PC-3 (cell line): ENCODE measurements at regions not wholly inside any gene's neighbourhood (a gene's known extent, or its start where the extent isn't known, plus 50 kb on each side); places are given as distances from the start of the nearest gene placed in this dataset.

Experiments
- ATAC-seq: fragments of 200-7000 bp; cut with Tn5 transposase; 2 replicates; pipeline ENCODE4 v1.9.1; 2020; ENCODE audit warnings: mild to moderate bottlenecking, moderate library complexity
- BruUV-seq: library from RNA; stranded (reverse); fragments of 400-500 nt; replicated peaks from 2 replicates; lab custom pipeline; 2021; lab: Mats Ljungman, UMichigan
- CTCF ChIA-PET: fragments of 300-600 bp; sonication (Branson Sonifier 250); formaldehyde crosslinking; loops from one replicate; lab custom pipeline; 2022; ENCODE audit warnings: antibody characterized with exemption; lab: Charles Lee
- POLR2A ChIA-PET: fragments of 300-600 bp; sonication (Branson Sonifier 250); formaldehyde crosslinking; loops from one replicate; lab custom pipeline; 2022; ENCODE audit warnings: antibody characterized with exemption; ENCODE audit not compliant: unreplicated experiment; lab: Charles Lee
- DNase-seq: peaks from one replicate; pipeline ENCODE4 v3.0.0-alpha.2; 2015
- H2AFZ ChIP-seq: fragments of 300-600 bp; sonication (generic); 2 replicates; pipeline ENCODE4 v1.6.0; 2016; ENCODE audit warnings: antibody characterized with exemption, low read length
- H3F3A ChIP-seq: fragments of 300-600 bp; sonication (generic); one replicate; pipeline ENCODE4 v1.6.0; 2017; ENCODE audit warnings: antibody characterized with exemption, low read length, control low read depth, mild to moderate bottlenecking; ENCODE audit not compliant: unreplicated experiment
- H3K27ac ChIP-seq: fragments of 300-600 bp; sonication (generic); 2 replicates; pipeline ENCODE4 v1.5.1; 2016; ENCODE audit warnings: mild to moderate bottlenecking, low read length
- H3K27me3 ChIP-seq: fragments of 300-600 bp; sonication (generic); 2 replicates; pipeline ENCODE4 v1.6.1; 2016; ENCODE audit warnings: low read length, mixed read lengths
- H3K36me3 ChIP-seq: fragments of 300-600 bp; sonication (generic); 2 replicates; pipeline ENCODE4 v1.6.1; 2016; ENCODE audit warnings: low read depth, mixed run types, low read length, mixed read lengths
- H3K4me1 ChIP-seq: fragments of 300-600 bp; sonication (generic); 2 replicates; pipeline ENCODE4 v1.5.1; 2016; ENCODE audit warnings: low read length; ENCODE audit not compliant: insufficient read depth
- H3K4me2 ChIP-seq: fragments of 300-600 bp; sonication (generic); 2 replicates; pipeline ENCODE4 v1.6.0; 2016; ENCODE audit warnings: low read length
- H3K4me3 ChIP-seq: fragments of 300-600 bp; sonication (generic); 2 replicates; pipeline ENCODE4 v1.5.1; 2016; ENCODE audit warnings: mild to moderate bottlenecking, low read length, mixed read lengths
- H3K79me2 ChIP-seq: fragments of 300-600 bp; sonication (generic); 2 replicates; pipeline ENCODE4 v1.6.1; 2017; ENCODE audit warnings: low read length, mixed read lengths
- H3K9ac ChIP-seq: fragments of 300-600 bp; sonication (generic); 2 replicates; pipeline ENCODE4 v1.6.0; 2016; ENCODE audit warnings: mild to moderate bottlenecking, low read length
- H3K9me2 ChIP-seq: fragments of 300-600 bp; sonication (generic); replicated peaks from 2 replicates; pipeline ENCODE4 v1.6.1; 2016; ENCODE audit warnings: mixed run types, low read length, mixed read lengths
- H3K9me3 ChIP-seq: fragments of 300-600 bp; sonication (generic); 2 replicates; pipeline ENCODE4 v1.6.1; 2016; ENCODE audit warnings: low read length, mixed read lengths
- H4K20me1 ChIP-seq: fragments of 300-600 bp; sonication (generic); 2 replicates; pipeline ENCODE4 v1.6.1; 2016; ENCODE audit warnings: low read length, mixed read lengths
- CTCF ChIP-seq: fragments of 300-600 bp; sonication (generic); conservative IDR thresholded peaks from 2 replicates; pipeline ENCODE4 v1.5.1; 2017; ENCODE audit warnings: antibody characterized with exemption, low read depth, mild to moderate bottlenecking, low read length
- EZH2 ChIP-seq: fragments of 300-600 bp; sonication (generic); IDR thresholded peaks from one replicate; pipeline ENCODE4 v1.6.1; 2017; ENCODE audit warnings: antibody characterized with exemption, mild to moderate bottlenecking, low read length; ENCODE audit not compliant: unreplicated experiment
- EZH2phosphoT487 ChIP-seq: fragments of 300-600 bp; sonication (generic); IDR thresholded peaks from 2 replicates; pipeline ENCODE4 v1.6.1; 2018; ENCODE audit warnings: mild to moderate bottlenecking, antibody characterized with exemption, low read length, borderline replicate concordance
- intact Hi-C: fragments of 100-400 bp; cut with micrococcal nuclease; formaldehyde crosslinking; loops from 2 replicates; pipeline ENCODE4 v1.9.0; 2023

GRCh38 chr14:26917086-26917485, 319.3 kb upstream of the NOVA1 start:
- no peak overlapping the region for H3K27ac ChIP-seq
- no peaks in the 10 kb centered on the region for H3K27me3 ChIP-seq
- intact Hi-C loops, result no loop called here
- no peak overlapping the region for H3K4me2 ChIP-seq
- no peak overlapping the region for H3K4me3 ChIP-seq
- H3K79me2 ChIP-seq, result no peaks in the 10 kb centered on the region
- H3K36me3 ChIP-seq, result no peaks in the 10 kb centered on the region
- BruUV-seq, result no TSS peak
- DNase-seq (peak; percentile 45), ATAC-seq (no peak)
- CTCF ChIA-PET, result interaction anchor here (0.6 kb wide), 1 partner anchor 96 kb away, joined by 3 read pairs; no protein-coding TSS in a partner anchor
- no peaks in the 10 kb centered on the region for H4K20me1 ChIP-seq
- TF ChIP-seq EZH2phosphoT487 (no peak), CTCF (peak; percentile 63)
- no peak overlapping the region for H3K9ac ChIP-seq
- POLR2A ChIA-PET, result no interaction called here
- H3K9me2 ChIP-seq, result no peaks in the 10 kb centered on the region
- H3F3A ChIP-seq, result no peaks in the 10 kb centered on the region
- peaks cover 8% of the 10 kb centered on the region; the same call in 1 of the 2 replicates for H3K4me1 ChIP-seq
- no peak overlapping the region for H2AFZ ChIP-seq
- no peaks in the 10 kb centered on the region for H3K9me3 ChIP-seq

- Histone ChIP-seq H3K4me3 (no peak overlapping the region), H3K27ac (no peak overlapping the region), H3K27me3 (peaks cover 5% of the 10 kb centered on the region; the same call in 1 of the 2 replicates), H3K9ac (no peak overlapping the region), H3K36me3 (no peaks in the 10 kb centered on the region), H3K4me1 (no peaks in the 10 kb centered on the region), H3K9me2 (no peaks in the 10 kb centered on the region), H2AFZ (no peak overlapping the region), H3K9me3 (no peaks in the 10 kb centered on the region), H3F3A (no peaks in the 10 kb centered on the region), H4K20me1 (no peaks in the 10 kb centered on the region), H3K4me2 (no peak overlapping the region), H3K79me2 (no peaks in the 10 kb centered on the region)
- TF ChIP-seq CTCF (no peak), EZH2phosphoT487 (no peak)
- BruUV-seq, result no TSS peak
- ChIA-PET CTCF (interaction anchor here (0.6 kb wide), 1 partner anchor 28 kb away, joined by 3 read pairs; no protein-coding TSS in a partner anchor), POLR2A (no interaction called here)
- ATAC-seq, result no peak
- no peak for DNase-seq
- intact Hi-C loops, result no loop called here
These were observed 328.2 kb upstream of the NOVA1 start for GRCh38 chr14:26925876-26926584.

GRCh38 chr14:26926585-26926984, 328.8 kb upstream of the NOVA1 start:
- H3F3A ChIP-seq, result no peaks in the 10 kb centered on the region
- DNase-seq (no peak), ATAC-seq (no peak)
- H2AFZ ChIP-seq, result no peak overlapping the region
- no peak overlapping the region for H3K27ac ChIP-seq
- no TSS peak for BruUV-seq
- no peaks in the 10 kb centered on the region for H3K9me3 ChIP-seq
- H3K27me3 ChIP-seq, result peaks cover 5% of the 10 kb centered on the region; the same call in 1 of the 2 replicates
- no peak overlapping the region for H3K4me3 ChIP-seq
- no peaks in the 10 kb centered on the region for H3K9me2 ChIP-seq
- no peak for TF ChIP-seq EZH2
- no peak for TF ChIP-seq EZH2phosphoT487
- no peak for TF ChIP-seq CTCF
- intact Hi-C loops, result no loop called here
- H4K20me1 ChIP-seq, result no peaks in the 10 kb centered on the region
- H3K79me2 ChIP-seq, result no peaks in the 10 kb centered on the region
- no peak overlapping the region for H3K4me2 ChIP-seq
- H3K4me1 ChIP-seq, result no peaks in the 10 kb centered on the region
- H3K9ac ChIP-seq, result no peak overlapping the region
- H3K36me3 ChIP-seq, result no peaks in the 10 kb centered on the region
- POLR2A ChIA-PET, result no interaction called here
- CTCF ChIA-PET, result interaction anchor here (0.6 kb wide), 1 partner anchor 28 kb away, joined by 3 read pairs; no protein-coding TSS in a partner anchor
